ENCODE measurements at regions not wholly inside any gene's neighbourhood (a gene's known extent, or its start where the extent isn't known, plus 50 kb on each side); places are given as distances from the start of the nearest gene placed in this dataset.

GRCh38 chr1:47678464-47678980, 240.7 kb downstream of the FOXD2 start:
- in situ Hi-C loops (cut with MboI; ENCODE audit: low pct_unique_long_range_greater_than_20kb, low sequenced_read_pairs, unreplicated experiment), result no loop called here
- no peak for DNase-seq (ENCODE audit: low spot score)
- TF ChIP-seq, protein P1, sequence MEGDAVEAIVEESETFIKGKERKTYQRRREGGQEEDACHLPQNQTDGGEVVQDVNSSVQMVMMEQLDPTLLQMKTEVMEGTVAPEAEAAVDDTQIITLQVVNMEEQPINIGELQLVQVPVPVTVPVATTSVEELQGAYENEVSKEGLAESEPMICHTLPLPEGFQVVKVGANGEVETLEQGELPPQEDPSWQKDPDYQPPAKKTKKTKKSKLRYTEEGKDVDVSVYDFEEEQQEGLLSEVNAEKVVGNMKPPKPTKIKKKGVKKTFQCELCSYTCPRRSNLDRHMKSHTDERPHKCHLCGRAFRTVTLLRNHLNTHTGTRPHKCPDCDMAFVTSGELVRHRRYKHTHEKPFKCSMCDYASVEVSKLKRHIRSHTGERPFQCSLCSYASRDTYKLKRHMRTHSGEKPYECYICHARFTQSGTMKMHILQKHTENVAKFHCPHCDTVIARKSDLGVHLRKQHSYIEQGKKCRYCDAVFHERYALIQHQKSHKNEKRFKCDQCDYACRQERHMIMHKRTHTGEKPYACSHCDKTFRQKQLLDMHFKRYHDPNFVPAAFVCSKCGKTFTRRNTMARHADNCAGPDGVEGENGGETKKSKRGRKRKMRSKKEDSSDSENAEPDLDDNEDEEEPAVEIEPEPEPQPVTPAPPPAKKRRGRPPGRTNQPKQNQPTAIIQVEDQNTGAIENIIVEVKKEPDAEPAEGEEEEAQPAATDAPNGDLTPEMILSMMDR (IDR thresholded peaks at IDR 0.05; ENCODE audit: extremely low read depth, insufficient read depth, missing control alignments), result no peak

GRCh38 chr1:47679301-47679791, 241.5 kb downstream of the FOXD2 start:
- TF ChIP-seq, protein P1 (IDR thresholded peaks at IDR 0.05; ENCODE audit: extremely low read depth, insufficient read depth, missing control alignments), result no peak
- in situ Hi-C loops (cut with MboI; ENCODE audit: low pct_unique_long_range_greater_than_20kb, low sequenced_read_pairs, unreplicated experiment), result no loop called here
- DNase-seq (ENCODE audit: low spot score), result no peak

DNA sequence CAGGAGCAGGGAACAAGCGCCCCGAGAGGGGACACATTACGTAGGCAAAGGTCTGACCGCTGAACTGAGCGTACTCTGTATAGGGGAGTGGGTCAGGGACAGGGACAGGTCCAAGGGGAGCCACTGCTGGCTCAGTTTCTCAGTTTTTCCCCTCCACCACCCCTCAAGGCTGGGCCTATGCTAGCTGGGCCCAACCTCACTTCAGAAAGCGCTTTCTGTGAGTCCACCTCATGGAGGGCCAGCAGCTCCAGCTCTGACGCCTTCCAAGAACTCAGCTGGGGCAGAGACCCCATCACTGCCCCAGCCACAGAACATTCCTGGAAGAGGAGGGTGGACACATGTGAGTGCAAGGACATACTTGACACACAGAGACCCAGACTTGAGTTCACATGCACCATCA, 242.0 kb downstream of the FOXD2 start:
- DNase-seq (ENCODE audit: low spot score), result no peak
- in situ Hi-C loops (cut with MboI; ENCODE audit: low pct_unique_long_range_greater_than_20kb, low sequenced_read_pairs, unreplicated experiment), result no loop called here
- TF ChIP-seq, protein P1 (IDR thresholded peaks at IDR 0.05; ENCODE audit: extremely low read depth, insufficient read depth, missing control alignments), result no peak

DNA sequence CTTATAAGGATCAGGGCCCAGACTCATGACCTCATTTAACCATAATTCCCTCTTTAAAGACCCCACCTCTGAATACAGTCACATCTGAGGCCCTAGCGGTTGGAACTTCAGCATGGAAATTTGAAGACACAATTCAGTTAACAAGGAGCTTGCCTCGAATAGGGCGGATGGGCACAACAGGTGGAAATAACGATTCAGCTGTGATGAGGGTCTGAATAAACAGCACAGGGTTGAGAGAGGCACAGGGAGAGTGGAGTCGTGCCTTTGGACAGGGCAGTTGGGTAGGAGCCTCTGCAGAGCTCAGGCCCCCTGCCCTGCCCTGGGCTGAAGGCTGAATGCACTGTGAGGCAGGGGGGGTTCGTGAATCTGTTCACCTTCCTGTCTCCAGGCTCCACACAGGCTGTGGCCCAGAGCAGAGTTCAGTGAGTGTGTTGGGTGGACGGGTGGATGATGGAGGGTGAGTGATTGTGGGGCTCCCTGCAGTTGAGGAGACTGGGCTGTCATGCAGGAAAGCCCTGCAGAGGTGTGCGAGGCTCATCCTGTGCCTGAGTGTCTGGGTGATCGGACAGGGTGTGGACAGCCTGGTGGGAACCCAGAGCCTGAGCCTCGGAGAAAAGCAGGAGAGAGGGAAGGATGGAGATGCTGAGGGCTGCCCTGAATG, 243.1 kb downstream of the FOXD2 start:
- TF ChIP-seq, protein P1 (IDR thresholded peaks at IDR 0.05; ENCODE audit: extremely low read depth, insufficient read depth, missing control alignments), result no peak
- DNase-seq (ENCODE audit: low spot score), result no peak
- in situ Hi-C loops (cut with MboI; ENCODE audit: low pct_unique_long_range_greater_than_20kb, low sequenced_read_pairs, unreplicated experiment), result no loop called here

GRCh38 chr1:47681735-47682134, 243.9 kb downstream of the FOXD2 start:
- in situ Hi-C loops (cut with MboI; ENCODE audit: low pct_unique_long_range_greater_than_20kb, low sequenced_read_pairs, unreplicated experiment), result no loop called here
- no peak for DNase-seq (ENCODE audit: low spot score)
- TF ChIP-seq, protein P1 (IDR thresholded peaks at IDR 0.05; ENCODE audit: extremely low read depth, insufficient read depth, missing control alignments), result no peak

- TF ChIP-seq, protein P1 (IDR thresholded peaks at IDR 0.05; ENCODE audit: extremely low read depth, insufficient read depth, missing control alignments), result no peak
- no peak for DNase-seq (ENCODE audit: low spot score)
- in situ Hi-C loops (cut with MboI; ENCODE audit: low pct_unique_long_range_greater_than_20kb, low sequenced_read_pairs, unreplicated experiment), result no loop called here
These were observed 244.4 kb downstream of the FOXD2 start for GRCh38 chr1:47682198-47682597.
